Limb (tissue), 2 donors: ENCODE measurements at regions not wholly inside any gene's neighbourhood (a gene's known extent, or its start where the extent isn't known, plus 50 kb on each side); places are given as distances from the start of the nearest gene placed in this dataset.

Experiments used
- DNase-seq, 2 donors: peaks; one replicate each; pipeline ENCODE4 v3.0.0-alpha.2; 2016; ENCODE audit errors: extremely low spot score in 2 of 2

- DNase-seq: no peak
Observed at GRCh38 chr13:90956031-90956430, 391.5 kb upstream of the MIR17HG start.

- no peak for DNase-seq
Observed at GRCh38 chr13:90958866-90959265, 388.6 kb upstream of the MIR17HG start.

- DNase-seq: peak; percentile 4 to 33
Observed at GRCh38 chr13:90968166-90968904, 379.2 kb upstream of the MIR17HG start.

- no peak for DNase-seq
Observed at GRCh38 chr13:90974249-90974975, 373.1 kb upstream of the MIR17HG start.

GRCh38 chr13:90979059-90979458 is 368.4 kb upstream of the MIR17HG start:
- no peak for DNase-seq

GRCh38 chr13:90984756-90985155 is 362.7 kb upstream of the MIR17HG start:
- no peak for DNase-seq

- DNase-seq: no peak
Observed at GRCh38 chr13:90995001-90995400, 352.5 kb upstream of the MIR17HG start.

- no peak for DNase-seq
Observed at GRCh38 chr13:90995614-90996013, 351.9 kb upstream of the MIR17HG start.

- DNase-seq: no peak
Observed at GRCh38 chr13:90997951-90998350, 349.5 kb upstream of the MIR17HG start.

GRCh38 chr13:90999401-90999800 is 348.1 kb upstream of the MIR17HG start:
- no peak for DNase-seq

GRCh38 chr13:91001371-91001770 is 346.1 kb upstream of the MIR17HG start:
- no peak for DNase-seq

- peak in 1 of 2 donors; percentile 12 for DNase-seq
Observed at GRCh38 chr13:91014696-91015095, 332.8 kb upstream of the MIR17HG start.

- DNase-seq: peak; percentile 15 to 49
Observed at GRCh38 chr13:91017031-91017668, 330.3 kb upstream of the MIR17HG start.

- DNase-seq: no peak
Observed at GRCh38 chr13:91017669-91018053, 329.8 kb upstream of the MIR17HG start.

GRCh38 chr13:91020461-91021034 is 326.9 kb upstream of the MIR17HG start:
- no peak for DNase-seq

GRCh38 chr13:91024157-91024792 is 323.2 kb upstream of the MIR17HG start:
- DNase-seq: no peak

- no peak for DNase-seq
Observed at GRCh38 chr13:91025442-91025841, 322.0 kb upstream of the MIR17HG start.

- no peak for DNase-seq
Observed at GRCh38 chr13:91031508-91031907, 316.0 kb upstream of the MIR17HG start.

GRCh38 chr13:91032104-91032503 is 315.4 kb upstream of the MIR17HG start:
- DNase-seq: no peak

GRCh38 chr13:91036886-91037285 is 310.6 kb upstream of the MIR17HG start:
- no peak for DNase-seq

- DNase-seq: no peak
Observed at GRCh38 chr13:91042870-91043269, 304.6 kb upstream of the MIR17HG start.
